GM19328 (cell line): ENCODE measurements at regions not wholly inside any gene's neighbourhood (a gene's known extent, or its start where the extent isn't known, plus 50 kb on each side); places are given as distances from the start of the nearest gene placed in this dataset.
"Not testable (repeated sequence)": the region's sequence is repeated elsewhere in the genome, so short reads cannot be mapped to it uniquely, and the experiment has no call there.

Experiments
- ATAC-seq: cut with Tn5 transposase; IDR thresholded peaks from one replicate; pipeline ENCODE4 v1.9.1; 2021; ENCODE audit warnings: mild to moderate bottlenecking, moderate library complexity; ENCODE audit not compliant: unreplicated experiment

DNA sequence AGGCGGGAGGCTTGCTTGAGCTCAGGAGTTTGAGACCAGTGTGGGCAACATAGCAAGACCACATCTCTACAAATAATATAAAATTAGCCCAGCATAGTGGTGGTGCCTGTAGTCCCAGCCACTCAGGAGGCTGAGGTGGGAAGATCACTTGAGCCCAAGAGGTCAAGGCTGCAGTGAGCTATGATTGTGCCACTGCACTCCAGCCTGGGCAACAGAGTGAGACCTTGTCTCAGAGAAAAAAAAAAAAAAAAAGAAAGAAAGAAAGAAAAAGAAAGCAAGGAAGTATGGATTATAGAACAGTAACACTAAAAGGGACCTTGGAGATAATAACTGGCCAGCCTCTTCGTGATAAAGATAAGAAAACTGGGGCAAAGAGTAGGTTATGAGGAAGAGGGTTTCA is 130.4 kb downstream of the PLCE1 start:
- not testable (repeated sequence) for ATAC-seq

DNA sequence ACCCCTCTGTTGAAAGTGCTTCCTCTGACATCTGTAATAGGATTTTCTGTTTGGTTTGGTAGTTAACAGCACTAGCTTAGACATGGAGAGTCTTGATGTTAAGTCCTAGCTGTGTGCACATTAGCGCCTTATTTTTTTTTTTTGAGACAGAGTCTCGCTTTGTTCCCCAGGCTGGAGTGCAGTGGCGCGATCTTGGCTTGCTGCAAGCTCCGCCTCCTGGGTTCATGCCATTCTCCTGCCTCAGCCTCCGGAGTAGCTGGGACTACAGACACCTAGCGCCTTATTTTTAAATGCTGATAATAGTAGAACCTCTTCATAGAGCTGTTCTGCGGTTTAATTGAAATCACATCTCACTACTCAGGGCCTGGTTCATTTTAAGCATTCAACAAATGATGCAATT is 131.5 kb downstream of the PLCE1 start:
- ATAC-seq = not testable (repeated sequence)

GRCh38 chr10:94125856-94126255 is 132.1 kb downstream of the PLCE1 start:
- ATAC-seq = no peak

GRCh38 chr10:94129393-94130130 is 135.8 kb downstream of the PLCE1 start:
- ATAC-seq = no peak

GRCh38 chr10:94131885-94132284 is 138.2 kb downstream of the PLCE1 start:
- ATAC-seq = no peak

- ATAC-seq = no peak
Measured at GRCh38 chr10:94133239-94133638, 139.5 kb downstream of the PLCE1 start.

- ATAC-seq = no peak
Measured at GRCh38 chr10:94137747-94138146, 144.0 kb downstream of the PLCE1 start.

GRCh38 chr10:94138391-94138790 is 144.7 kb downstream of the PLCE1 start:
- ATAC-seq = no peak

DNA sequence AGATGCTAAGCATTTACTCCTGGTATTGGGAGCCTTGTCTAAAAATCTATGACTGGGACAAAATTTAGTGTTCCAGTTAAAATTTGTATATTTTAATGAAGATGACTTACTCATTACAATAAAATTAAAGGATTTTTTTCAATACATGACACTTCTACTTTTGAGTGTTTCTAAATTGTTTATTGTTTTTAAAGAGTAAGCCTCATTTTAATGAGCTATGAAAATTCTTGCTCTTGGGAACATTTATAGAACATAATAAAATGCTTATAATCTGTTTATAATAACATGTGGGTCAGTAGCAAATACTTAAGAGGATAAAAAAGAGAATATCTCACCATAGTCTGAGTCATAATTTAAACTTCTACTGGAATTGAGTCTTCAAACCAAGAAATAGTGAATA is 149.5 kb downstream of the PLCE1 start:
- ATAC-seq = no peak

GRCh38 chr10:94146313-94146712 is 152.6 kb downstream of the PLCE1 start:
- ATAC-seq = no peak

GRCh38 chr10:94146746-94147145 is 153.0 kb downstream of the PLCE1 start:
- no peak for ATAC-seq

DNA sequence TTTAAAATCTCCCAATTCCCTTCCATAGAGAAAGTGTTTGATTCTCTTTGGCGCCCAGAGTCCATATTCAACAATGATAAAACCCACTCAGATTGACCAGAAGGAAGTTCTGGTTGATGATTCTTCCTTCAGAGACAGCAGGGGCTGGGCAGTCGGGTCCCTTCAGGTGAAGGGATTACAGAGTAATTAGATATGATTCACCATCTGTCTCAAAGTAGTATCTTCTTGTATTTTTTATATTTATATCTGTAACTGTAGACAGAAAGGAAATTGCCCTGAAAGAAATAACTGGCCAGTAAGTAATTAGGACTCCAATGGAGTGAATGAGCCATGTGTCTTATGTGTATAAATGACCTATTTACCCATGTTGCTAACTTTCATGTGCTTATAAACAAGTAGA is 156.0 kb downstream of the PLCE1 start:
- ATAC-seq = no peak

DNA sequence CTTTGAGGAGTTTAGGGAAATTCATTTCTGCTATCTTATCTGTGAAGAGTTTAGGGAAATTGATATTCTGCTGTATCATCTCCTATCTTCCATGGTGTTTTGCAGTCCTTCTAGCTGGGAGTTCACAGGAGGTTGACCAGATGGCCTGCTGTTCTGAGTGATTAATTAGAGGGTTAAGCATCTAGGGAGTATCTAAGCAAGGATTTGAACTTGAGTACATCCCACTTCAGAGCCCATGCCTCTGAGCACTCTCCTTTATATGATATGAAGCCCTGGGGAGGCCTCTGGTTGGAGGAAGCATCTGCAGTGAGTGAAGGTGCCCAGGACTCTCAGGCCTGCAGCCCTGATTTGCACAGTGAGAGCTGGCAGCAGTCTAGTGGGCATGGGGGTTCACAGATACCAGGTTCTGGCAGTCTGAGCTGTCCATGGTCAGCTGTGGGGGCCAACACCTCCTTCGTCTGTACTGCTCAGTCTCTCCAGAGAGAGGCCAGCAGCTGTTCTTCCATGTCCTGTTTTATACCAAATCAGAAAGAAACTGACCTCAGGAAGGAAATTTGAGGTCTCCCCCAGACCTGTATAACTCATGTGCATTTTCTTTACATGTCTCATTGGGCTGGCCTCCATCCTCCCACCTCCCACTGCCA is 156.9 kb downstream of the PLCE1 start:
- ATAC-seq = no peak

GRCh38 chr10:94155722-94156271 is 162.1 kb downstream of the PLCE1 start:
- no peak for ATAC-seq

GRCh38 chr10:94156453-94156852 is 162.7 kb downstream of the PLCE1 start:
- ATAC-seq = no peak

DNA sequence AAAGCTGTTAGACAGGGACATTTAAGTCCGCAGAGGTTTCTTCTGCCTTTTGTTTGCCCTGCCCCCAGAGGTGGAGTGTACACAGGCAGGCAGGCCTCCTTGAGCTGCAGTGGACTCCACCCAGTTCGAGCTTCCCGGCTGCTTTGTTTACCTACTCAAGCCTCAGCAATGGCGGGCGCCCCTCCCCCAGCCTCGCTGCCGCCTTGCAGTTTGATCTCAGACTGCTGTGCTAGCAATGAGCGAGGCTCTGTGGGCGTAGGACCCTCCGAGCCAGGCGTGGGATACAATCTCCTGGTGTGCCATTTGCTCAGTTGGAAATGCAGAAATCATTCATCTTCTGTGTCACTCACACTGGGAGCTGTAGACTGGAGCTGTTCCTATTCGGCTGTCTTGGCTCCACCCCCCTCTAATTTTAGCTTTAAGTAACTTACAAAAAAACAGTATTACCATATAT is 171.5 kb downstream of the PLCE1 start:
- not testable (repeated sequence) for ATAC-seq

DNA sequence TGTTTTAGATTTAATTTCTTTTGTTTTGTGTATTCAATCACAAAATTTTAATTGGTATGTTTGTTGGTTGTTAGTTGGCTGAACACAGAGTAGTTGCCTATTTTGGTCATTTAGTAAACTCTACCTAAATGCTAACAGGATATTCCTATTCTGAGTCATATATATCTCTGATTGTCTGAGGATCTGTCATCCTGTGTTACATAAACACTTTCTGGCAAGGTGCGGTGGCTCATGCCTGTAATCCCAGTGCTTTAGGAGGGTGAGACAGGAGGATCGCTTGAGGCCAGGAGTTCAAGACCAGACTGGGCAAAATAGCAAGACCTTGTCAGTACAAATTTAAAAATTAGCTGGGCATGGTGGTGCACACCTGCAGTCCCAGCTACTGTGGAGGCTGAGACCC is 178.6 kb downstream of the PLCE1 start:
- ATAC-seq = no peak

GRCh38 chr10:94173594-94173993 is 179.9 kb downstream of the PLCE1 start:
- no peak for ATAC-seq

GRCh38 chr10:94174838-94175237 is 181.1 kb downstream of the PLCE1 start:
- no peak for ATAC-seq

DNA sequence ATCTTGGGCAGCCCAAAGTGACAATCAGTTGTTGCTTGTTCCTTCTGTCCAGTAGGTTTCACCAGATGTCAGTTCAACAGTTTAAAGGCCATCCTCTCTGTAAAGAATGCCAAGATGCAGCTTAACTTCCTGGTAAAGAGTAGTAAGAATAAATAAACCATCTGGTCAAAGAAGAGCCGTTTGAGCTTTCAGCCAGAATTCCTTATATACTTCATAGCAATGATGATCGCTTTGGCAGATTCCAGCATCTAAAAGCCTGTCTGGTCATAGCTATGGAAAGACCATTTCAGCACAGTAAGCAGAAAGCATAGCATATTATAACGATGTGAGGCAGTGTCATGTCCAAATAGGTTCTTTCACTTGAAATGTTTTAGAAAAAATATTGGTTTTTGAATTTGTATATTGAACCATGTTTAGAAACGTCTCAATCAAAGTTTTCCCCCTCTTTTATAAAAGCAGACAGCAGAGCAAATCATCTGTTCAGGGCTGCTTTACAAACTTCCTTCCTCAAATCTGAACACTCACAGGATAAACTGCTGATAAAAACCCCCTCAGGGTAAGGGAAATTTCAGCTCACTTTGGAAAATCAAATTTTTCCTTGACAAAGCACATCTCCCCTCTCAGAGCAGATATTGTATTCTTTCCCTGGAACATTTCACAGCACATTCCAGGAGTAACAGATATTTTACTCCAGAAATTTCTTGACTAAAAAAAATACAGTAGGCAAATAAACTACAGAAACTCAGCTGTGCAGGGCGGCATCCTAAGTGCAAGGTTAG is 184.1 kb downstream of the NOC3L start:
- no peak for ATAC-seq

- ATAC-seq = no peak
Measured at GRCh38 chr10:94180576-94180975, 182.2 kb downstream of the NOC3L start.
